GM10248 (cell line): ENCODE measurements at regions not wholly inside any gene's neighbourhood (a gene's known extent, or its start where the extent isn't known, plus 50 kb on each side); places are given as distances from the start of the nearest gene placed in this dataset.

Source experiments
- CTCF ChIA-PET: fragments of 300-600 bp; sonication (Branson Sonifier 250); formaldehyde crosslinking; extraction: SDS; loops from one replicate; lab custom pipeline; 2021; ENCODE audit warnings: antibody characterized with exemption; lab: Yijun Ruan, JAX
- POLR2A ChIA-PET: fragments of 350-650 bp; sonication (Branson Sonifier 250); formaldehyde crosslinking; extraction: SDS; loops from one replicate; lab custom pipeline; 2020; ENCODE audit warnings: antibody characterized with exemption; lab: Yijun Ruan, JAX
- DNase-seq: peaks from one replicate; pipeline ENCODE4 v3.0.0; 2012; ENCODE audit errors: extremely low spot score
- CTCF ChIP-seq: IDR thresholded peaks from 2 replicates; pipeline ENCODE4 v1.5.1; 2012; ENCODE audit warnings: mild to moderate bottlenecking, low read depth; ENCODE audit errors: extremely low read depth, missing control alignments, control extremely low read depth

- no peak for TF ChIP-seq CTCF
- no peak for DNase-seq
- ChIA-PET POLR2A (no interaction called here), CTCF (interaction anchor here (0.9 kb wide), 1 partner anchor 8 kb away, joined by 3 read pairs; no protein-coding TSS in a partner anchor)
Observed at GRCh38 chr12:43115441-43116160, 436.4 kb downstream of the ADAMTS20 start.

GRCh38 chr12:43114316-43114715 lies 437.7 kb downstream of the ADAMTS20 start:
- DNase-seq = no peak
- no peak for TF ChIP-seq CTCF
- ChIA-PET CTCF (no interaction called here), POLR2A (no interaction called here)

DNA sequence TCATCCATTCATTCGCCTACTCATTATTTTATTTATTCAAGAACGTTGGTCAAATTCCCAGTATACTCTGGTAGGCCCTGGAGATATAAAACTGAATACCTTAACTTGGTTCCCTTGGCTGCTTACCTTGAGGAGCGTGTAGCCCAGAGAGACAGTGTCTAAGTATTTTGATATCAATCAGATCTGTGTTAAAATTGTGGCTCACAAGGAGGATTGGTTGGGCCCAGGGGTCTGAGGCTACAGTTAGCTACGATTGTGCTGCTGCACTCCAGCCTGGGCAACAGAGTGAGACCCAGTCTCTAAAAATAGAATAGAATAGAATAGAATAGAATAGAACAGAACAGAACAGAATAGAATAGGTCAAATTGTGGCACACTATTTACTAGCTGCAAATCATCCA lies 438.4 kb downstream of the ADAMTS20 start:
- no peak for TF ChIP-seq CTCF
- POLR2A ChIA-PET = no interaction called here
- CTCF ChIA-PET = interaction anchor here (1.0 kb wide), 1 partner anchor 16 kb away, joined by 3 read pairs; no protein-coding TSS in a partner anchor
- DNase-seq = no peak

DNA sequence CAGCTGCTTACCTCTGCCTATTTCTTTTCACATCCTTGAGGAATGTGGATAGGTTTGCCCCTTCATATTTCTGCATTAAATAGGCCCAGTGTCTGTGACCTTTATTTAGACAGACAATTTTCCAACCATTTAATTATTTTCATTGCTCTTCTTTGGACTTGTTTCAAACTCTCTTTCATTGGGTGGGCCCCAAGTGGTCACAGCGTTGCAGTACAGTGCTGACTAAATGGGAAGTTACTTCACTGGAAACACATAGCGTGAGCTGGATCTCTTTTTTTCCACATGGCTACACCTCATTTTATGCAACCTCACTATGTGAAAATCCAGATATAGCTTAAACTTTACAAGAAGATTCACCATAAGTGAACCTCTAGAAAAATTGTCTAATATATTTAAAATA lies 438.9 kb downstream of the ADAMTS20 start:
- no peak for DNase-seq
- CTCF ChIA-PET = interaction anchor here (1.0 kb wide), 1 partner anchor 16 kb away, joined by 3 read pairs; no protein-coding TSS in a partner anchor
- POLR2A ChIA-PET = no interaction called here
- no peak for TF ChIP-seq CTCF

DNA sequence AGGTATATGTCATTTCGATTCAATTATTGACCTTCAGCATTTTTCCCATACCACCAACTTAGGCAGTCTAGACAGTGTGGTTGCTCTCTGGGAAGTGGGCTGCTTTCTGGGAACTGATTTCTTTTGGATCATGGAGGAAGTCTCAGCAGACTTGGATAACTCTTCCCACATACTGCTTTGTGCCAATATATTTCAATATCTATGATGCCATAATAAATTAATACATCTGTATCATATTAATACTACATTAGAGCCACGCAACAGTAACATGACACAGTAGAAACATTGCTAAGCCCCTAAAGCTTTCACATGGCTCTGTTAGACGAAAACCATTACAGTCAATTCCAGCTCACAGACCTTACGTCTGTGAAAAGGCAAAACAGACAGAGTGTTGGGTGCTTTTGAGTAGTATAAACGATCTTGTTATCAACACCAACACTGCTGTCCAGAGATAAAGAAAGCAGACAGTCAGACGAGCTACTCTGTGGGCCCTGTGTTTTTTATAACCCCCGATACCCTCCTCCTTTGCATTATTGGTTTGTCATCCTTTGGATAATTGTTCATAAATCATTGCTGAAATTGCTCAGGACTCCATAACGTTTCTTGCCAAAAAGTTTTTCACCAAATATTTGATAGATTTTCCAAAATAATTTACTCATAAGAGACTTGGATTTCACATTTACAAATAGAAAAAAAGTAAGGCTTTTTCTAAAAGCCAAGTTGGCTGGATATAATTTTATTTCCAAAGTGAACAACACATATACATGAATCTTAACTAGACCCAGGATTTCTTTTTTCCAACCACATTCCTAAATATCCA lies 439.7 kb downstream of the ADAMTS20 start:
- POLR2A ChIA-PET = no interaction called here
- DNase-seq = no peak
- no peak for TF ChIP-seq CTCF
- CTCF ChIA-PET = interaction anchor here (1.3 kb wide), 1 partner anchor 13 kb away, joined by 3 read pairs; no protein-coding TSS in a partner anchor

GRCh38 chr12:43111608-43112007 lies 440.4 kb downstream of the ADAMTS20 start:
- ChIA-PET POLR2A (no interaction called here), CTCF (interaction anchor here (1.3 kb wide), 1 partner anchor 12 kb away, joined by 3 read pairs; no protein-coding TSS in a partner anchor)
- TF ChIP-seq CTCF = no peak

More at GRCh38 chr12:43111608-43112007, 440.4 kb downstream of the ADAMTS20 start:
- no peak for DNase-seq
